Spleen (tissue), 7 donors: ENCODE measurements at regions not wholly inside any gene's neighbourhood (a gene's known extent, or its start where the extent isn't known, plus 50 kb on each side); places are given as distances from the start of the nearest gene placed in this dataset.

Source experiments
- POLR2AphosphoS5 ChIP-seq, 3 donors: sonication (generic); formaldehyde crosslinking; IDR thresholded peaks; one replicate each; pipeline ENCODE4 v1.5.1; 2017; ENCODE audit warnings: antibody characterized with exemption in 3 of 3
- TF ChIP-seq, protein P1 (sequence below), 11 experiments: fragments of 200-600 bp in 7 of 11; fragments of 450-650 bp in 4 of 11; sonication (generic) in 4 of 11; IDR thresholded peaks in 8 of 11; conservative IDR thresholded peaks in 3 of 11; 1 replicate in 7 of 11; 2 replicates in 4 of 11; pipeline versions ENCODE4 v1.4.0 to v1.8.0; 2016 to 2021; ENCODE audit warnings: antibody characterized with exemption in 11 of 11, inconsistent platforms in 4 of 11, mild to moderate bottlenecking in 1 of 11
- donor health status: DM: no; HTN: no; CAD: no; lungs with moderate emphysema.
- donor health status: DM: no; HTN: no; CAD: no.
- donor health status: DM: no; HTN: no; CAD: no.

DNA sequence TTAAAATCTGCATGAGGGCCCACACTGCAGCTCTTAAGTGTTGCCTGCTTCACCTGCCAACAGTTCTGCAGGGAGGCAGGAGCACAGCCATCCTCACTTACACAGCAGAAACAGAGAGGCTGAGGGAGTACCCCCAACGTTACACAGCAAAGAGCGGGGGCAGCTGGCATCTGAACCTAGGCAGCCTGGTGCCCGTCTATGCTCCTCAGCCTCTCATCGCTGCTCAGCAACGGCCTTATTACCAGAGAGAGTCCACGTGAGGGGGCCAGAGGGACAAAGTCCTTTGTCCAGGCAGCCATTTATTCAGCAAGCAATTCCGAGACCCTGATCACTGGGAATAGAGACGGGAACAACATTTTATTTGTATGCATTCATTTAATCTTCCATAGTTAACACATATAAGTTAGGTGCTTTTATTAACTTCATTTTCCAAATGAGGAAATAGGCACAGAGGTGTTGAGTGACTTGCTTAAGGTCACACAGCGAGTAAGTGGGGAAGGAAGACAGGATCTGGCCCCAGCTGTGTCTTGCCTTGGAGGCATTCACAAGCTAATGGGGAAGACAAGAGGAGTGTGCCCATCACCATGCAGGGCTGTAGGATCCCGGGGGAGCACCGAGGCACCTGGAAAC lies 52.2 kb upstream of the SORCS2 start:
- TF ChIP-seq, protein P1, sequence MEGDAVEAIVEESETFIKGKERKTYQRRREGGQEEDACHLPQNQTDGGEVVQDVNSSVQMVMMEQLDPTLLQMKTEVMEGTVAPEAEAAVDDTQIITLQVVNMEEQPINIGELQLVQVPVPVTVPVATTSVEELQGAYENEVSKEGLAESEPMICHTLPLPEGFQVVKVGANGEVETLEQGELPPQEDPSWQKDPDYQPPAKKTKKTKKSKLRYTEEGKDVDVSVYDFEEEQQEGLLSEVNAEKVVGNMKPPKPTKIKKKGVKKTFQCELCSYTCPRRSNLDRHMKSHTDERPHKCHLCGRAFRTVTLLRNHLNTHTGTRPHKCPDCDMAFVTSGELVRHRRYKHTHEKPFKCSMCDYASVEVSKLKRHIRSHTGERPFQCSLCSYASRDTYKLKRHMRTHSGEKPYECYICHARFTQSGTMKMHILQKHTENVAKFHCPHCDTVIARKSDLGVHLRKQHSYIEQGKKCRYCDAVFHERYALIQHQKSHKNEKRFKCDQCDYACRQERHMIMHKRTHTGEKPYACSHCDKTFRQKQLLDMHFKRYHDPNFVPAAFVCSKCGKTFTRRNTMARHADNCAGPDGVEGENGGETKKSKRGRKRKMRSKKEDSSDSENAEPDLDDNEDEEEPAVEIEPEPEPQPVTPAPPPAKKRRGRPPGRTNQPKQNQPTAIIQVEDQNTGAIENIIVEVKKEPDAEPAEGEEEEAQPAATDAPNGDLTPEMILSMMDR (IDR thresholded peaks at IDR 0.05 in 8 of 11, conservative IDR thresholded peaks at IDR 0.05 in 3 of 11), result no peak
- TF ChIP-seq POLR2AphosphoS5 (IDR thresholded peaks at IDR 0.05), result no peak
